Kidney epithelial cell (primary cell): ENCODE measurements at regions not wholly inside any gene's neighbourhood (a gene's known extent, or its start where the extent isn't known, plus 50 kb on each side); places are given as distances from the start of the nearest gene placed in this dataset.

Experiments
- DNase-seq: peaks from one replicate; pipeline ENCODE4 v3.0.0-alpha.2; 2010; ENCODE audit warnings: low read depth
- H3K27me3 ChIP-seq: 2 replicates; pipeline ENCODE4 v1.6.0; 2011; ENCODE audit warnings: low read length; ENCODE audit not compliant: control insufficient read depth, insufficient read depth
- H3K36me3 ChIP-seq: 2 replicates; pipeline ENCODE4 v1.5.1; 2011; ENCODE audit warnings: low read length; ENCODE audit not compliant: control insufficient read depth, insufficient read depth
- H3K4me3 ChIP-seq: 2 replicates; pipeline ENCODE4 v1.5.1; 2011; ENCODE audit warnings: low read depth, mild to moderate bottlenecking, control low read depth, low read length
- TF ChIP-seq, protein P1 (sequence below): IDR thresholded peaks from 2 replicates; pipeline ENCODE4 v1.5.1; 2011; ENCODE audit warnings: mild to moderate bottlenecking, moderate library complexity, low read length, control low read depth, inconsistent platforms; ENCODE audit not compliant: insufficient read depth, poor library complexity, severe bottlenecking

DNA sequence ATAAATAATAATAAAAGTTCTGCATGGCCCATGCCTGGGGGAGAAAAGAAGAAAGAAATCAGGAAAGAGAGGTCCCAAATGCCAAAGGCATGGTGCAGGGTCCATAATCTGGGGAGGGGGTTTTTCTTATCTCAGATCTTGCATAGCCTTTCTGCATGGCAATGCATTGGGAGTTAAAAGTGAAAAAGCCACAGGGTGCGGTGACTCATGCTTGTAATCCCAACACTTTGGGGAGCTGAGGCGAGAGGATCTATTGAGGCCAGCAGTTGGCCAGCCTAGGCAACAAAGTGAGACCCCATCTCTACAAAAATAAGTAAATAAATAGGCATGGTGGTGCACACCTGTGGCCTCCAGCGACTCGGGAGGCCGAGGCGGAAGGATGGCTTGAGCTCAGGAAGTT, 76.8 kb upstream of the GATA2 start:
- no peaks in the 10 kb centered on the region for H3K36me3 ChIP-seq
- TF ChIP-seq, protein P1, sequence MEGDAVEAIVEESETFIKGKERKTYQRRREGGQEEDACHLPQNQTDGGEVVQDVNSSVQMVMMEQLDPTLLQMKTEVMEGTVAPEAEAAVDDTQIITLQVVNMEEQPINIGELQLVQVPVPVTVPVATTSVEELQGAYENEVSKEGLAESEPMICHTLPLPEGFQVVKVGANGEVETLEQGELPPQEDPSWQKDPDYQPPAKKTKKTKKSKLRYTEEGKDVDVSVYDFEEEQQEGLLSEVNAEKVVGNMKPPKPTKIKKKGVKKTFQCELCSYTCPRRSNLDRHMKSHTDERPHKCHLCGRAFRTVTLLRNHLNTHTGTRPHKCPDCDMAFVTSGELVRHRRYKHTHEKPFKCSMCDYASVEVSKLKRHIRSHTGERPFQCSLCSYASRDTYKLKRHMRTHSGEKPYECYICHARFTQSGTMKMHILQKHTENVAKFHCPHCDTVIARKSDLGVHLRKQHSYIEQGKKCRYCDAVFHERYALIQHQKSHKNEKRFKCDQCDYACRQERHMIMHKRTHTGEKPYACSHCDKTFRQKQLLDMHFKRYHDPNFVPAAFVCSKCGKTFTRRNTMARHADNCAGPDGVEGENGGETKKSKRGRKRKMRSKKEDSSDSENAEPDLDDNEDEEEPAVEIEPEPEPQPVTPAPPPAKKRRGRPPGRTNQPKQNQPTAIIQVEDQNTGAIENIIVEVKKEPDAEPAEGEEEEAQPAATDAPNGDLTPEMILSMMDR: no peak

DNA sequence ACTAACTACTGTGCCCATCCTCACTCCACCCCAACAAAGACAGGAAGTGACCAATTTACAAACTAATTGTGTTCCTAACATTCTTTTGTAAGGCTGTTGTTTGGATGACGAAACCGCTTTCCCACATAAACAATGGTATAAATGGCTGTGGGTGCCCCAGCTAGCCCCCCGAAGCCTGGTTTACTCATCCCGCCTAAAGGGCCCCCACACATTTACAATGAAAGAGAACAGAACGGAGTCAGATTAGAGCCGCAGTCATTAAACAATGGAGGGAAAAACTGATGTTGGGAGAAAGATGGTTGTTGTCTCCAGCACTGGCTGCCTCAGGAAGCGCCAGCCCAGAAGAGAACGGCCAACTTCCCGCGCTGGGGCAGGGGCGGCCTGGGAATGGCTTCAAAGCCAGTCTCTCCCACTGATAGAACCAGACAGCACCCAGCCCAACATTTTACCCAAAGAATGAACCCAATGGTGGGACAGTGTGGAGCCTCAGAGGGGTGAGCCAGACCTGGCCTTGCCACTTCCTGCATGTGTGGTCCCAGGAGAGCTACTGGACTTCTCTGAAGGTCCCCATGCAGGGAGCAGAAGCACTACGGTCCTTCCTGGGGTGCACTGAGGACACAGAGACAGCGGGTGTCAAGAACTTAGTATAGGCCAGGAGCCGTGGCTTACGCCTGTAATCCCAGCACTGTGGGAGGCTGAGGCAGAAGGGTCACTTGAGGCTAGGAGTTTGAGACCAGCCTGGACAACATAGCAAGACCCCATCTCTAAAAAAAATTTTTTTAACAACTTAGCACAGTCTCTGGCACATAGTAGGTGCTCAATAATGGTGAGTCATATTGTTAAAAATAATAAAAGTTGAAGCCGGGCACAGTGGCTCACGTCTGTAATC, 75.8 kb upstream of the GATA2 start:
- Histone ChIP-seq H3K27me3 (peaks cover 4% of the 10 kb centered on the region), H3K4me3 (no peak overlapping the region), H3K36me3 (no peaks in the 10 kb centered on the region)
- DNase-seq: no peak
- TF ChIP-seq, protein P1: no peak

More for the DNA sequence above, 76.8 kb upstream of the GATA2 start:
- H3K27me3 ChIP-seq: peaks cover 8% of the 10 kb centered on the region
- H3K4me3 ChIP-seq: no peak overlapping the region
- no peak for DNase-seq

DNA sequence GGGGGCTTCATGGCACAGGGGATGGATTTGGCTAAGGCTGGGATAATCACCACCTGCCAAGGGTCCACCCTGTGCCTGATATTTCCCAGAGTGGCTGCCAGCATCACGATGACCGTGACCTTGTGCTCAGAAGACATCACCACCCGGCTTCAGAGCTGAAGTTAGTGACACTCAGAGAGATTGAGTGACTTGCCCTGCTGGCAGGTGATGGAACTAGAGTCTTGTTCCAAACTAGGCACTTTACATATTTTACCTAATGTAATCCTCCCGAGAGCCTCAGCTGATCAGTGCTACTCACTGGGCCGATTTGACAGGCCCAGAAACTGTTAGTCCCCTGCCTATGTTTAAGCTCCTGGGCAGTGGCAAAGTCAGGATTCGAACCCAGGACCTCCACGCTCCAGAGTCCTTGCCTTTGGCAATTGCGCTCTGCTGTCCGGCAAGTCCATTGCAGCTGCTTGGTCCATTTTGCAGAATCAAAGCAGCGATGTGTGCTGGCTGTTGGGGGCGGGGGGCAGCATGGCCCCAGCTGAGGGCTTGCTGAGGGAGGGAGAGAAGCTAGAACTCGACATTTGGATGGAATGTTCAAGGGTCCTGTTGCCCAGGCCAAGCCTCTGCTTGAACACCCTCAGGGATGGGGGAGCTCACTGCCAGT, 74.8 kb upstream of the GATA2 start:
- TF ChIP-seq, protein P1: peak; percentile 1
- no peak overlapping the region for H3K4me3 ChIP-seq
- no peaks in the 10 kb centered on the region for H3K36me3 ChIP-seq
- no peaks in the 10 kb centered on the region for H3K27me3 ChIP-seq
- no peak for DNase-seq

DNA sequence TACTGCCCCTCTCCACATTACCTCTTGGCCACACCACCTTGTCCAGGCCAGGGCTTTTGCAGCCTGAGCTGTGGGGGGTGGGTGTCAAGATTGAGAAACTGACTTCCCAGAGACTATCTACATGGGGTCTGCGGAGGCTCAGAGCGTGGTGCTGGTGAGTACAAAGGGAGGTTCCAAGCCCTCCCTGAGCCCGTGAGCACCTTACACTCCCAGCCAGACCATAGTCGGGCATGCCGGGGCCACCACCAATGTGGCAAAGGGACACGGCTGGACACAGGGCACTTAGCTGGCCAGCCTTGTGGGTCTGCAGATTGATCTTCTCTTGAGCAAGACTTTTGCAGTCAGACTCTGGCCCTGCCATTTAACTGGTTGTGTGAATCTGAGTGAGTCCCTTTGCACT, 74.1 kb upstream of the GATA2 start:
- TF ChIP-seq, protein P1: no peak
- Histone ChIP-seq H3K27me3 (no peaks in the 10 kb centered on the region), H3K4me3 (no peak overlapping the region), H3K36me3 (no peaks in the 10 kb centered on the region)
- no peak for DNase-seq

DNA sequence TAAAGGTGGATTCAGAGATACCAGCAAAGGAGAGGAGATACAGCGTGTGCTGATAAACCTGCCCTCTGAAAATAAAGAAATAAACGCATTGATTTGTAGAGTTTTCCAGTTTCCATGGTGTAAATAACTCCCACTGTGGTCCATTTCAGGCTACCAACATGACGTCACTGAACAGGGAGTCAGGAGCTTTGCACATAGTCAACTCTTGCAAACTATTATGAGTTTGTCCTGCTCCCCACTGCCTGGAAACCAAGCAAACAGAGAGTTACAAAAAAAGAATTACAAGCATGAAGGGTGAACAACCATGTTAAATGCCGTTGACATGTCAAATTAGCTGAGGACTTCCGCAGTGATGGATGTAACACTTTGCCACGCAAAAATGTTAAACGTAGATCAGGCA, 70.4 kb upstream of the GATA2 start:
- no peak for DNase-seq
- Histone ChIP-seq H3K27me3 (no peaks in the 10 kb centered on the region), H3K36me3 (no peaks in the 10 kb centered on the region), H3K4me3 (no peak overlapping the region)
- TF ChIP-seq, protein P1: no peak
